TTC549 (cell line): ENCODE measurements at regions not wholly inside any gene's neighbourhood (a gene's known extent, or its start where the extent isn't known, plus 50 kb on each side); places are given as distances from the start of the nearest gene placed in this dataset.
"Not testable (repeated sequence)": the region's sequence is repeated elsewhere in the genome, so short reads cannot be mapped to it uniquely, and the experiment has no call there.

Experiments used
- FAIRE-seq: peaks from 2 replicates; lab custom pipeline; 2012; peaks lifted over from hg19 to GRCh38; lab: Jason Lieb, UNC

GRCh38 chr18:73681912-73682311 lies 465.7 kb downstream of the FBXO15 start:
- FAIRE-seq, result no peak

GRCh38 chr18:73681398-73681797 lies 466.2 kb downstream of the FBXO15 start:
- FAIRE-seq, result no peak

GRCh38 chr18:73679941-73680712 lies 467.5 kb downstream of the FBXO15 start:
- no peak for FAIRE-seq

GRCh38 chr18:73677450-73677849 lies 470.2 kb downstream of the FBXO15 start:
- FAIRE-seq, result no peak

- no peak for FAIRE-seq
Observed at GRCh38 chr18:73674125-73674865, 473.3 kb downstream of the FBXO15 start.

GRCh38 chr18:73671480-73671879 lies 476.2 kb downstream of the FBXO15 start:
- FAIRE-seq, result not testable (repeated sequence)

GRCh38 chr18:73670524-73670923 lies 477.1 kb downstream of the FBXO15 start:
- FAIRE-seq, result no peak

- FAIRE-seq, result no peak
Observed at GRCh38 chr18:73670039-73670438, 477.6 kb downstream of the FBXO15 start.

GRCh38 chr18:73669297-73669696 lies 478.3 kb downstream of the FBXO15 start:
- FAIRE-seq, result no peak

GRCh38 chr18:73668051-73668450 lies 479.6 kb downstream of the FBXO15 start:
- no peak for FAIRE-seq

GRCh38 chr18:73666772-73667171 lies 480.9 kb downstream of the FBXO15 start:
- FAIRE-seq, result no peak

GRCh38 chr18:73664896-73665295 lies 482.7 kb downstream of the FBXO15 start:
- no peak for FAIRE-seq

- no peak for FAIRE-seq
Observed at GRCh38 chr18:73663581-73663980, 484.1 kb downstream of the FBXO15 start.

- no peak for FAIRE-seq
Observed at GRCh38 chr18:73662421-73662820, 485.2 kb downstream of the FBXO15 start.

- FAIRE-seq, result no peak
Observed at GRCh38 chr18:73660931-73661856, 486.4 kb downstream of the FBXO15 start.

GRCh38 chr18:73656691-73657090 lies 490.9 kb downstream of the FBXO15 start:
- FAIRE-seq, result no peak

GRCh38 chr18:73653827-73654226 lies 493.8 kb downstream of the FBXO15 start:
- FAIRE-seq, result no peak

- FAIRE-seq, result no peak
Observed at GRCh38 chr18:73653251-73653650, 494.4 kb downstream of the FBXO15 start.

GRCh38 chr18:73647391-73647790 lies 500.2 kb downstream of the FBXO15 start:
- no peak for FAIRE-seq

- no peak for FAIRE-seq
Observed at GRCh38 chr18:73646772-73647171, 500.9 kb downstream of the FBXO15 start.

GRCh38 chr18:73646196-73646595 lies 501.4 kb downstream of the FBXO15 start:
- FAIRE-seq, result no peak

- FAIRE-seq, result no peak
Observed at GRCh38 chr18:73645160-73645715, 502.4 kb downstream of the FBXO15 start.
